Endothelial cell of umbilical vein (primary cell): ENCODE measurements at regions not wholly inside any gene's neighbourhood (a gene's known extent, or its start where the extent isn't known, plus 50 kb on each side); places are given as distances from the start of the nearest gene placed in this dataset.

ENCODE experiments used
- CTCF ChIP-seq, 2 donors: IDR thresholded peaks; 1 replicate in 1 of 2; 2 replicates in 1 of 2; pipeline ENCODE4 v1.5.1; 2011; ENCODE audit warnings: low read length in 2 of 2, mild to moderate bottlenecking in 2 of 2, moderate library complexity in 2 of 2, control low read depth in 1 of 2, inconsistent platforms in 1 of 2, low read depth in 1 of 2; ENCODE audit not compliant: insufficient read depth in 1 of 2; ENCODE audit errors: extremely low read depth in 1 of 2
- EZH2 ChIP-seq: IDR thresholded peaks from 2 replicates; pipeline ENCODE4 v1.6.1; 2012; ENCODE audit warnings: borderline replicate concordance, low read depth, mild to moderate bottlenecking, moderate library complexity, low read length, inconsistent platforms; ENCODE audit not compliant: severe bottlenecking
- MAX ChIP-seq: IDR thresholded peaks from 2 replicates; pipeline ENCODE4 v1.6.1; 2011; ENCODE audit not compliant: insufficient read depth, insufficient read length
- MYC ChIP-seq: IDR thresholded peaks from one replicate; pipeline ENCODE4 v1.6.1; 2011; ENCODE audit warnings: mild to moderate bottlenecking, low read depth, low read length
- POLR2A ChIP-seq: IDR thresholded peaks from 2 replicates; pipeline ENCODE4 v1.6.1; 2012; ENCODE audit warnings: low read depth, mild to moderate bottlenecking, control low read depth, low read length

GRCh38 chr10:20634839-20635238, 262.3 kb downstream of the NEBL start:
- TF ChIP-seq CTCF (IDR thresholded peaks at IDR 0.05; ENCODE audit: extremely low read depth in 1 of 2, insufficient read depth in 1 of 2, low read depth in 1 of 2, low read length in 2 of 2) (no peak), POLR2A (no peak), MYC (no peak), MAX (no peak), EZH2 (no peak)
